Skeletal muscle tissue (tissue), 3 donors: ENCODE measurements at regions not wholly inside any gene's neighbourhood (a gene's known extent, or its start where the extent isn't known, plus 50 kb on each side); places are given as distances from the start of the nearest gene placed in this dataset.

Experiments
- H3K27ac ChIP-seq: one replicate; pipeline ENCODE4 v1.7.0; 2013; ENCODE audit warnings: mild to moderate bottlenecking, low read depth, low read length, inconsistent platforms
- H3K27me3 ChIP-seq, 3 donors: one replicate each; pipeline ENCODE4 v1.7.0; 2013; ENCODE audit warnings: low read length in 3 of 3; ENCODE audit not compliant: control insufficient read depth in 3 of 3, insufficient read depth in 3 of 3
- H3K36me3 ChIP-seq, 3 donors: one replicate each; pipeline ENCODE4 v1.7.0; 2013; ENCODE audit warnings: low read length in 3 of 3; ENCODE audit not compliant: control insufficient read depth in 3 of 3, insufficient read depth in 3 of 3
- H3K4me1 ChIP-seq, 3 donors: one replicate each; pipeline ENCODE4 v1.7.0; 2013; ENCODE audit warnings: low read length in 3 of 3, mild to moderate bottlenecking in 3 of 3; ENCODE audit not compliant: control insufficient read depth in 3 of 3, insufficient read depth in 3 of 3
- H3K4me3 ChIP-seq, 3 donors: one replicate each; pipeline ENCODE4 v1.7.0; 2013; ENCODE audit warnings: low read length in 3 of 3
- H3K9ac ChIP-seq, 3 donors: one replicate each; pipeline ENCODE4 v1.7.0; 2013; ENCODE audit warnings: low read length in 3 of 3, mild to moderate bottlenecking in 3 of 3, moderate library complexity in 2 of 3, low read depth in 1 of 3
- H3K9me3 ChIP-seq, 3 donors: one replicate each; pipeline ENCODE4 v1.7.0; 2013; ENCODE audit warnings: low read length in 3 of 3; ENCODE audit not compliant: control insufficient read depth in 3 of 3
- donor health status: Osteomylitis.

DNA sequence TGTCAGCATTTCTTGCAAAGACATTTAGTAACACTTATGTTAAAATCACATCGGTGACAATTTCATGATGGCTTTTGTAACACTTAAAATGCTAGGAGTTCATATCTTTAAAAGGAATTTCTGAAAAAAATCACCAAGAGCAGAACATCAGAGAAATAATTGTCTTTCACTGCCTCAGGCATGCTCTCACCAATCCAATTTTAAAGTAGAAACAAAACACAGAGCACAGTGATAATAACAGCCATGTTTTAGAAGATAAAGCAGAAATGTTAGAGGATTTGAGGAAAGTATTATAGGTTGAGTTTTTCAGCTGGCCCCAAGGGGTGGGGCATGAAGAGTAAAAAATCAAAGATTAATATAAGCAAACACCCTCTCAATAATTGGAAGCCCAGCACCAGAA is 1037.6 kb downstream of the DSC3 start:
- H3K9ac ChIP-seq: no peak overlapping the region
- no peaks in the 10 kb centered on the region for H3K36me3 ChIP-seq
- no peak overlapping the region for H3K27ac ChIP-seq
- no peaks in the 10 kb centered on the region for H3K9me3 ChIP-seq
- H3K27me3 ChIP-seq: no peaks in the 10 kb centered on the region
- H3K4me3 ChIP-seq: no peak overlapping the region
- H3K4me1 ChIP-seq: no peaks in the 10 kb centered on the region

DNA sequence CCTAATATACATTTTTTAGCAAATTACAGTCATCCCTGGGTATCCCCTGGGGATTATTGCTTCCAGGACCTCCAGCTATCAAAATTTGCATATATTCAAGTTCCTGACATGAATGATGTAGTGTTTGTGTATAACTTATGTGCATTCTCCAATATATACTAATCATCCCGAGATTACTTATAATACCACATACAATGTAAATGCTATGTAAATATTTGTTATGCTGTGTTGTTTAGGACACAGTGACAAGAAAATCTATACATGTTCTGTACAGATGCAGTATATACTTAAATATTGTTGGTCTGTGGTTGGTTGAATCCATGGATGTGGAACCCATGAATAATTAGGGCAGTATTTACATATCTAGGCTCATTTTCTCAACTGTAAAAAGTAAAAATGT is 1060.3 kb downstream of the DSC3 start:
- Histone ChIP-seq H3K27me3 (no peaks in the 10 kb centered on the region), H3K9me3 (no peaks in the 10 kb centered on the region), H3K9ac (no peak overlapping the region), H3K36me3 (no peaks in the 10 kb centered on the region), H3K4me1 (no peaks in the 10 kb centered on the region), H3K4me3 (no peak overlapping the region), H3K27ac (no peak overlapping the region)

GRCh38 chr18:29979881-29980280 is 1062.7 kb downstream of the DSC3 start:
- Histone ChIP-seq H3K36me3 (no peaks in the 10 kb centered on the region), H3K4me1 (no peaks in the 10 kb centered on the region), H3K9ac (no peak overlapping the region)

DNA sequence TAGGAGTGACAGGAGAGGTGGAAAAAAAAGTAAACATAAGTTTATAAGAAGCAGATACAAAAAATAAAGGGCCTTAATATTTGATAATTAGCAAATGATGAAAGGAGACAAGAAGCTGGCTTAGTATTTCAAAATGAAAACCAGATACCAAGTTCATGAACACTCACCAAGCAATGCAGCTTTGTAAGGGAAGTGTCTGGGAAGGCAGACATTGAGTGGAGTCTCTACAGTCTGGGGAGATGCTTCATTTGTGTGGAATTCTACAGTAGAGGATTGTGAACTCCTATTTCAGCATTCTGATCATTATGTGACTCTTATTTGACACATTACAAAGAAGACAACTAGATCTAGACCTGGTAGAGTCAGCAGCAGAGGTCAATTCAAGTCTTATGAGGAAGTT is 1072.7 kb downstream of the DSC3 start:
- no peak overlapping the region for H3K4me3 ChIP-seq
- H3K36me3 ChIP-seq: no peaks in the 10 kb centered on the region
- H3K27me3 ChIP-seq: no peaks in the 10 kb centered on the region
- no peaks in the 10 kb centered on the region for H3K9me3 ChIP-seq
- no peak overlapping the region for H3K9ac ChIP-seq
- no peak overlapping the region for H3K27ac ChIP-seq
- H3K4me1 ChIP-seq: no peaks in the 10 kb centered on the region

More at GRCh38 chr18:29979881-29980280, 1062.7 kb downstream of the DSC3 start:
- Histone ChIP-seq H3K27me3 (no peaks in the 10 kb centered on the region), H3K9me3 (no peaks in the 10 kb centered on the region), H3K27ac (no peak overlapping the region), H3K4me3 (no peak overlapping the region)

DNA sequence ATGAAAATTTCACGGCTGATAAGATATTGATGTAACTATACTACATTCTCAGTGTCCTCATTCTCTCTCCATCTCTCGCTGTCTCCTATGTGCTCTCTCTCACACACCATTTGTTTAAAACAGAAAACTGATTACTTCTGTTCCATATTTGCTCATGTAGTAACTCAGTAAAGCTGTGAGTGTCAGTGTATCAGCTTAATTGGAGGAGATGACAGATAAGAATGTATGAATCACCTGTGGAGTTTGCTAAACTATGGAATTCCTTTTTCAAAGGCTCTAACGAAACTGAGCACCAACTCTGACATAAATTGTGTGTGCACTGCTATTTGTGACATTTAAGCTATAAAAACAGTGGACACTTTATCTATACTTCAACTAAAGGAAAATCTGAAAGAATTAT is 1080.0 kb downstream of the DSC3 start:
- no peaks in the 10 kb centered on the region for H3K27me3 ChIP-seq
- H3K4me1 ChIP-seq: no peaks in the 10 kb centered on the region
- no peak overlapping the region for H3K4me3 ChIP-seq
- no peak overlapping the region for H3K9ac ChIP-seq
- no peaks in the 10 kb centered on the region for H3K36me3 ChIP-seq
- H3K27ac ChIP-seq: no peak overlapping the region
- no peaks in the 10 kb centered on the region for H3K9me3 ChIP-seq

DNA sequence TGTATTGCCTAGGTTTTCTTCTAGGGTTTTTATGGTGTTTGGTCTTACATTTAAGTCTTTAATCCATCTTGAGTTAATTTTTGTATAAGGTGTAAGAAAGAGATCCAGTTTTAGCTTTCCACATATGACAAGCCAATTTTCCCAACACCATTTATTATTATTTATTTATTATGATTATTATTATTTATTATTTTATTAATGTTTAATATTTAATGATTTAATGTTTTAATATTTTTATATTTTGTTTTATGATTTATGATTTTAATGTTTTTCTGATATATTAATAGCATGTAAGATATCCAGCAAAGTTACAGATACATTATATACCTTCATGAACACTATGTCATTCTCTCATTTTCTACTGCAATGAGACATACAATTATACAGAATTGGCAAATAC is 1082.0 kb downstream of the DSC3 start:
- Histone ChIP-seq H3K36me3 (no peaks in the 10 kb centered on the region), H3K9ac (no peak overlapping the region), H3K4me1 (no peaks in the 10 kb centered on the region), H3K27me3 (no peaks in the 10 kb centered on the region), H3K27ac (no peak overlapping the region), H3K9me3 (no peaks in the 10 kb centered on the region), H3K4me3 (no peak overlapping the region)

DNA sequence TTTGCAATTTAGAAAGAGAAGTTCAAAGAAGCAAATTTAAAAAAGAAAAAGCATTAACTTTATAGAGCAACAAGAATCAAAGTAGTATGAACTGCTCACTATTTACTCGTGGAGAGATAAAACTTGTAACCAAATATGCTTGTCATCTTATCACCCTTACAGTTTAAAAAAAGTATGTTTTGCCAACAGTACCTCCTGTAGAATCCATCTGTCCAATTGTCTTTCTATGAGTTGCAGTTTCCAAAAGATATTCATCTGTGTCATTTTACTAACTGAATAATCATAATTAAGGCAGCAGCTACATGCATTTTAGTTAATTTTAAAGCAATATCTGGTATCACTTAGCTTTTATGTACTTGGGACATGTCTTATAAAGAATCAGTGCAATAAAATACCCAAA is 1112.3 kb downstream of the DSC3 start:
- H3K36me3 ChIP-seq: no peaks in the 10 kb centered on the region
- no peaks in the 10 kb centered on the region for H3K4me1 ChIP-seq
- H3K27ac ChIP-seq: no peak overlapping the region
- no peaks in the 10 kb centered on the region for H3K9me3 ChIP-seq
- H3K9ac ChIP-seq: no peak overlapping the region
- H3K27me3 ChIP-seq: no peaks in the 10 kb centered on the region
- H3K4me3 ChIP-seq: no peak overlapping the region

GRCh38 chr18:29928081-29928480 is 1114.5 kb downstream of the DSC3 start:
- H3K4me3 ChIP-seq: no peak overlapping the region
- H3K27me3 ChIP-seq: no peaks in the 10 kb centered on the region
- H3K36me3 ChIP-seq: no peaks in the 10 kb centered on the region
- H3K9me3 ChIP-seq: no peaks in the 10 kb centered on the region
- no peak overlapping the region for H3K9ac ChIP-seq
- H3K4me1 ChIP-seq: no peaks in the 10 kb centered on the region
- H3K27ac ChIP-seq: no peak overlapping the region

DNA sequence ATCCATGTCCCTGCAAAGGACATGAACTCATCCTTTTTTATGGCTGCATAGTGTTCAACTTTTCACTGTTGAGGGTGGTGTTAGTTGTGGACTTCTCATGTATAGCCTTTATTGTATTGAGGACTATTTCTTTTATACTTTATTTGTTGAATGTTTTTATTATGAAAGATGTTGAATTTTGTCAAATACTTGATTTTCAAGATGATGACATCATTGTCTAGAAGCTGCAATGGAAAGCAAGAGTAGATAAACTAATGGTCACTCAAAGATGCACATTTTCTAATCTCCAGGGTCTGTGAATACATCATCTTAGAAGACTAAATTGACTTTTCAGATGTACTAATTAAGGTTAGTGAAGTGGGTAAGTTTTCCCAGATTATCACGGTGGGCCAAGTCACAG is 1117.0 kb downstream of the DSC3 start:
- no peak overlapping the region for H3K4me3 ChIP-seq
- no peaks in the 10 kb centered on the region for H3K27me3 ChIP-seq
- H3K27ac ChIP-seq: no peak overlapping the region
- H3K9me3 ChIP-seq: no peaks in the 10 kb centered on the region
- no peaks in the 10 kb centered on the region for H3K36me3 ChIP-seq
- no peaks in the 10 kb centered on the region for H3K4me1 ChIP-seq
- no peak overlapping the region for H3K9ac ChIP-seq

DNA sequence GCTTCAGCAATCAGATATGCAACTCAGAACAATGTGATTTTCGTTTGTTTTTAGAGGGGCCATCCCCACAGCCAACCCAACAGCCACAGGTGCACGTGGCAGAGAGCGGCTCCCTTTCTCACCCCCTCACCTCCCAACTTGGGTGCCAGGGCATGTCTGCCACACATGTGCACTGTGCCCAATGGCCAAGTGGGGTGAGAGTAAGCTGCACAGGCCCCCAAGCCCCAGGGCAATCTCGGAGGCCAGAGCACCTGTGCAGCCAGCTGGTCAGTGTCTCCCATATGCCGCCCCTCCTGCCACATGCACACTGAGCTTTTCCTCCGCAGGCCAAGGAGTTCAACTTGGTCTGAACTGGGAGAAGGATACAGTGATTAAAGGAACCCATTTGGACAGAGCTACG is 1130.2 kb downstream of the DSC3 start:
- Histone ChIP-seq H3K4me1 (no peaks in the 10 kb centered on the region), H3K36me3 (no peaks in the 10 kb centered on the region), H3K27ac (no peak overlapping the region), H3K4me3 (no peak overlapping the region), H3K9me3 (no peaks in the 10 kb centered on the region), H3K9ac (no peak overlapping the region), H3K27me3 (no peaks in the 10 kb centered on the region)

- H3K4me3 ChIP-seq: no peak overlapping the region
Observed at GRCh38 chr18:29892960-29893558, 1149.5 kb downstream of the DSC3 start.

More at GRCh38 chr18:29892960-29893558, 1149.5 kb downstream of the DSC3 start:
- Histone ChIP-seq H3K36me3 (no peaks in the 10 kb centered on the region), H3K4me1 (no peaks in the 10 kb centered on the region), H3K9me3 (no peaks in the 10 kb centered on the region), H3K27me3 (no peaks in the 10 kb centered on the region), H3K9ac (no peak overlapping the region), H3K27ac (no peak overlapping the region)
